Inflammatory macrophage (primary cell): ENCODE measurements at regions not wholly inside any gene's neighbourhood (a gene's known extent, or its start where the extent isn't known, plus 50 kb on each side); places are given as distances from the start of the nearest gene placed in this dataset.

Experiments
- DNase-seq, 2 donors: peaks; one replicate each; pipeline ENCODE4 v3.0.0-alpha.2; 2020 to 2022

GRCh38 chr3:107897471-107898061 lies 193.3 kb downstream of the CD47 start:
- DNase-seq, result peak; percentile 24 to 25

- DNase-seq, result no peak
These were observed 195.8 kb downstream of the CD47 start for GRCh38 chr3:107894998-107895397.

- DNase-seq, result no peak
These were observed 197.7 kb downstream of the CD47 start for GRCh38 chr3:107892955-107893624.

GRCh38 chr3:107884719-107885460 lies 205.9 kb downstream of the CD47 start:
- no peak for DNase-seq

GRCh38 chr3:107884028-107884427 lies 206.8 kb downstream of the CD47 start:
- DNase-seq, result no peak

GRCh38 chr3:107882881-107883280 lies 207.9 kb downstream of the CD47 start:
- no peak for DNase-seq

GRCh38 chr3:107882261-107882660 lies 208.6 kb downstream of the CD47 start:
- DNase-seq, result no peak

GRCh38 chr3:107881509-107881908 lies 209.3 kb downstream of the CD47 start:
- no peak for DNase-seq

- DNase-seq, result no peak
These were observed 210.1 kb downstream of the CD47 start for GRCh38 chr3:107880702-107881101.

GRCh38 chr3:107877936-107878335 lies 212.9 kb downstream of the CD47 start:
- no peak for DNase-seq

GRCh38 chr3:107870943-107871638 lies 219.7 kb downstream of the CD47 start:
- DNase-seq, result no peak

GRCh38 chr3:107870096-107870495 lies 220.7 kb downstream of the CD47 start:
- no peak for DNase-seq

GRCh38 chr3:107868449-107868848 lies 222.4 kb downstream of the CD47 start:
- peak in 1 of 2 donors; percentile 5 for DNase-seq

- no peak for DNase-seq
These were observed 228.9 kb downstream of the CD47 start for GRCh38 chr3:107861904-107862303.

- DNase-seq, result no peak
These were observed 229.4 kb downstream of the CD47 start for GRCh38 chr3:107861422-107861821.
